ENCODE measurements at regions not wholly inside any gene's neighbourhood (a gene's known extent, or its start where the extent isn't known, plus 50 kb on each side); places are given as distances from the start of the nearest gene placed in this dataset.

GRCh38 chr10:31617757-31618156 lies 298.7 kb downstream of the ZEB1 start:
- no peaks in the 10 kb centered on the region for H3K36me3 ChIP-seq
- TF ChIP-seq Cebpa-rat (IDR thresholded peaks at IDR 0.05), result no peak
- H3K27me3 ChIP-seq, result no peaks in the 10 kb centered on the region
- no peak overlapping the region for H3K27ac ChIP-seq
- H3K4me1 ChIP-seq, result peaks cover 0 to 35% (median 0%) of the 10 kb centered on the region in 10 experiments; a peak in 7 of 20 replicates
- H3K9me3 ChIP-seq (replicated peaks in 1 of 11), result 0 out of 22 replicates have a peak, but pooled peaks cover 0 to 7% (median 0%) of the 10 kb centered on the region in 11 experiments
- H3K4me3 ChIP-seq, result no peak overlapping the region
- H3K4me2 ChIP-seq, result peak overlapping the region in 2 of 11 experiments; percentile 30 to 33; a peak in 2 of 22 replicates
- no peak overlapping the region for H3K9ac ChIP-seq
- H4K20me1 ChIP-seq, result no peaks in the 10 kb centered on the region

- H3K4me1 ChIP-seq, result peaks cover 0 to 42% (median 5%) of the 10 kb centered on the region in 10 experiments; a peak in 17 of 20 replicates
- no peak overlapping the region for H3K4me3 ChIP-seq
- no peaks in the 10 kb centered on the region for H4K20me1 ChIP-seq
- no peak overlapping the region for H3K27ac ChIP-seq
- TF ChIP-seq Cebpa-rat (IDR thresholded peaks at IDR 0.05), result no peak
- H3K4me2 ChIP-seq, result peak overlapping the region in 2 of 11 experiments; percentile 30 to 33; a peak in 2 of 22 replicates
- H3K27me3 ChIP-seq, result no peaks in the 10 kb centered on the region
- H3K9me3 ChIP-seq (replicated peaks in 1 of 11), result 0 out of 22 replicates have a peak, but pooled peaks cover 0 to 1% (median 0%) of the 10 kb centered on the region in 11 experiments
- no peak overlapping the region for H3K9ac ChIP-seq
- H3K36me3 ChIP-seq, result no peaks in the 10 kb centered on the region
Observed at GRCh38 chr10:31617133-31617532, 298.1 kb downstream of the ZEB1 start.

DNA sequence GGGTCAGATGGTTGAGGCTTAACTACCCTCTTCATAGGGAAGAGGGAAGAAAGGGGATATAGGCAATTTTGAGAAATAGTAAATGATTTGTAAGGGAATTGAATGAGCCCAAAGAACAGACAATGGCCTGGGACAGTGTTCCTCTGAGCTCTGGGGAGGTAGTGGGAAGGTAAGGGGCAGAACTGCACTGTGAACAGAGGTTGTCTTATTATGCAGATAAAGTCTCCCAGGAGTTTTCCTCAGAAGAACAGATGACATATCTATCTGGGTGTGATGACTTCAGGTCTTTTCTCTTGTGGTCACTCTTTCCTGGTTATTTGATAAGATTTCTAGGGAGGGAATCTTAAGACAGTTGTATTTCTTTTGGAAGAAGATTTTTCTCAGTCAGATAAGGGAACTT lies 296.1 kb downstream of the ZEB1 start:
- no peak for TF ChIP-seq Cebpa-rat (IDR thresholded peaks at IDR 0.05)

GRCh38 chr10:31614611-31615010 lies 295.6 kb downstream of the ZEB1 start:
- Histone ChIP-seq H3K4me1 (peaks cover 7 to 41% (median 14%) of the 10 kb centered on the region in 10 experiments; a peak in 18 of 20 replicates), H3K4me2 (no peak overlapping the region), H4K20me1 (no peaks in the 10 kb centered on the region), H3K9ac (no peak overlapping the region), H3K36me3 (no peaks in the 10 kb centered on the region), H3K4me3 (no peak overlapping the region), H3K27me3 (no peaks in the 10 kb centered on the region), H3K9me3 (replicated peaks in 1 of 11) (no peaks in the 10 kb centered on the region; a peak in 1 of 22 replicates), H3K27ac (no peak overlapping the region)
- TF ChIP-seq Cebpa-rat (IDR thresholded peaks at IDR 0.05), result no peak

More for the DNA sequence above, 296.1 kb downstream of the ZEB1 start:
- Histone ChIP-seq H3K9me3 (replicated peaks in 1 of 11) (no peaks in the 10 kb centered on the region; a peak in 1 of 22 replicates), H3K27me3 (no peaks in the 10 kb centered on the region), H3K9ac (no peak overlapping the region), H3K4me2 (no peak overlapping the region), H4K20me1 (no peaks in the 10 kb centered on the region), H3K27ac (no peak overlapping the region), H3K4me1 (peaks cover 7 to 46% (median 14%) of the 10 kb centered on the region in 10 experiments; a peak in 18 of 20 replicates), H3K36me3 (no peaks in the 10 kb centered on the region), H3K4me3 (no peak overlapping the region)

DNA sequence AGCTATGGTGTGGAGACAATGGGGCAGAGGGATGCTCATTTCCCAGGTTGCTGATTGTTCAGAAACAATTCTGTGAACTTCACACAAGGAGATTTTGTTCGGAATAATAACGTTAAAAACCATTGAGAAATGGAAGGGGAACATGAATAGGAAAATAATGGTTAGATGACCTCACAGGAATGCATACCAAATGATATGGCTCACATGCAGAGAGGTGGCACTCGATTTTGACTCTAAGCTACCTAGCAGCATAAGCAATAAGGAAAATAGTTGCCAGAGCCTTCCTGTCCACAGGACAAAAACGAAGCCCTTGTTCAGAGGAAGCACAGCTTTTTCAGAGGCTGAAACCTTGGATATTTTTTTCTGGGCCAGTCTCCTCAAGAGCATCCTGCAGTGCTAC lies 293.1 kb downstream of the ZEB1 start:
- Histone ChIP-seq H4K20me1 (no peaks in the 10 kb centered on the region), H3K9ac (peak overlapping the region in 1 of 11 experiments; percentile 6; a peak in 1 of 22 replicates), H3K27me3 (no peaks in the 10 kb centered on the region), H3K4me2 (peak overlapping the region; percentile 28 to 80 (median 53); a peak in 20 of 22 replicates), H3K4me3 (no peak overlapping the region), H3K36me3 (no peaks in the 10 kb centered on the region), H3K27ac (peak overlapping the region in 2 of 11 experiments; percentile 8 to 25; a peak in 1 of 22 replicates), H3K4me1 (peaks cover 7 to 23% (median 14%) of the 10 kb centered on the region in 10 experiments; a peak in 18 of 20 replicates), H3K9me3 (replicated peaks in 1 of 11) (no peaks in the 10 kb centered on the region; a peak in 1 of 22 replicates)
- no peak for TF ChIP-seq Cebpa-rat (IDR thresholded peaks at IDR 0.05)

GRCh38 chr10:31611161-31611560 lies 292.1 kb downstream of the ZEB1 start:
- no peak overlapping the region for H3K27ac ChIP-seq
- TF ChIP-seq Cebpa-rat (IDR thresholded peaks at IDR 0.05), result no peak
- H3K4me1 ChIP-seq, result peaks cover 7 to 20% (median 14%) of the 10 kb centered on the region in 10 experiments; a peak in 18 of 20 replicates
- H3K9me3 ChIP-seq (replicated peaks in 1 of 11), result no peaks in the 10 kb centered on the region; a peak in 1 of 22 replicates
- no peak overlapping the region for H3K9ac ChIP-seq
- peak overlapping the region in 6 of 11 experiments; percentile 38 to 80 (median 66); a peak in 8 of 22 replicates for H3K4me2 ChIP-seq
- no peaks in the 10 kb centered on the region for H3K27me3 ChIP-seq
- H4K20me1 ChIP-seq, result no peaks in the 10 kb centered on the region
- no peak overlapping the region for H3K4me3 ChIP-seq
- H3K36me3 ChIP-seq, result no peaks in the 10 kb centered on the region

DNA sequence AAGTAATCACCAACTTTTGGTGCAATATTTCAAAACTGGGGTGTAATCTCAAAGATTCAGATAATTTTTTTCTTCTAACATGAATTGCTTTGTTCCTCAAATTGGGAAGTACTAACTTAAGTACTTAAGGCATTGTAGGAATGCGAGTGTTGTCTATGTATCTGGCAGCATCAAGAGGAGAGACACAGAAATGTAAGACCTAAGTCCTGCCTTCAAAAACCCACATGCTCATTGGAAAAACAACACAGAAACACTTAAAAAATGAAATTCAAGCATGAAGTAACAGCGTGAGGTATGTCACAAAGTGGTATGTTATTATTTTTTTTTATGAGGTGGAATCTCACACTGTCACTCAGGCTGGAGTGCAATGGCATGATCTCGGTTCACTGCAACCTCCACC lies 288.5 kb downstream of the ZEB1 start:
- H3K4me1 ChIP-seq, result peaks cover 20 to 32% (median 24%) of the 10 kb centered on the region in 10 experiments
- no peaks in the 10 kb centered on the region; a peak in 1 of 22 replicates for H3K9me3 ChIP-seq (replicated peaks in 1 of 11)
- no peak overlapping the region for H3K4me3 ChIP-seq
- TF ChIP-seq Cebpa-rat (IDR thresholded peaks at IDR 0.05), result no peak
- no peak overlapping the region for H3K27ac ChIP-seq
- H4K20me1 ChIP-seq, result no peaks in the 10 kb centered on the region
- H3K4me2 ChIP-seq, result no peak overlapping the region
- no peak overlapping the region for H3K9ac ChIP-seq
- H3K36me3 ChIP-seq, result no peaks in the 10 kb centered on the region
- H3K27me3 ChIP-seq, result no peaks in the 10 kb centered on the region

- Histone ChIP-seq H4K20me1 (no peaks in the 10 kb centered on the region), H3K9ac (no peak overlapping the region), H3K27me3 (no peaks in the 10 kb centered on the region), H3K9me3 (replicated peaks in 1 of 11) (no peaks in the 10 kb centered on the region; a peak in 1 of 22 replicates), H3K4me3 (no peak overlapping the region), H3K4me1 (peaks cover 14 to 28% (median 19%) of the 10 kb centered on the region in 10 experiments), H3K27ac (no peak overlapping the region), H3K4me2 (no peak overlapping the region), H3K36me3 (no peaks in the 10 kb centered on the region)
- no peak for TF ChIP-seq Cebpa-rat (IDR thresholded peaks at IDR 0.05)
Observed at GRCh38 chr10:31606841-31607240, 287.8 kb downstream of the ZEB1 start.

- TF ChIP-seq Cebpa-rat (IDR thresholded peaks at IDR 0.05), result no peak
- Histone ChIP-seq H3K27me3 (no peaks in the 10 kb centered on the region), H3K36me3 (no peaks in the 10 kb centered on the region), H3K4me3 (no peak overlapping the region), H3K4me2 (peak overlapping the region in 2 of 11 experiments; percentile 11 to 15; a peak in 1 of 22 replicates), H3K4me1 (peaks cover 8 to 23% (median 13%) of the 10 kb centered on the region in 10 experiments; a peak in 19 of 20 replicates), H3K9me3 (replicated peaks in 1 of 11) (no peaks in the 10 kb centered on the region; a peak in 1 of 22 replicates), H4K20me1 (no peaks in the 10 kb centered on the region), H3K9ac (no peak overlapping the region), H3K27ac (no peak overlapping the region)
Observed at GRCh38 chr10:31605861-31606525, 287.0 kb downstream of the ZEB1 start.
